ENCODE measurements at regions not wholly inside any gene's neighbourhood (a gene's known extent, or its start where the extent isn't known, plus 50 kb on each side); places are given as distances from the start of the nearest gene placed in this dataset.

DNA sequence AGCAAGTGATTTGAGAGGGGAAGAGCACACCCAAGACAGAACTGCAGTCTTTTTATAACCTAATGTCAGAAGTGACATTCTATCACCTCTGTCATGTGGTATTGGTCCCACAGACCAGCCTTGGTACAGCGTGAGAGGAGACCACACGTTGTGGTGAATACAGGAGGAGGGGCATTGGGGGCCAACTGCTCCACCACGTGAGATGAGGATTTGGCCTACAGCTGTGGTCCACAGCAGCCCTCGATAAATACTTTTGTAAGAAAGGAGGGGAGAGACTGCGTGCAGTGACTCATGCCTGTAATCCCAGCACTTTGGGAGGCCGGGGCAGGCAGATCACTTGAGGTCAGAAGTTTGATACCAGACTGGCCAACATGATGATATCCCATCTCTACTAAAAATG is 243.1 kb downstream of the FGFR2 start:
- TF ChIP-seq EZH2phosphoT487 (IDR thresholded peaks at IDR 0.05; ENCODE audit: low read depth, severe bottlenecking, unreplicated experiment) (no peak), EZH2 (IDR thresholded peaks at IDR 0.05; ENCODE audit: borderline replicate concordance) (no peak)
- TF ChIP-seq, protein P1, sequence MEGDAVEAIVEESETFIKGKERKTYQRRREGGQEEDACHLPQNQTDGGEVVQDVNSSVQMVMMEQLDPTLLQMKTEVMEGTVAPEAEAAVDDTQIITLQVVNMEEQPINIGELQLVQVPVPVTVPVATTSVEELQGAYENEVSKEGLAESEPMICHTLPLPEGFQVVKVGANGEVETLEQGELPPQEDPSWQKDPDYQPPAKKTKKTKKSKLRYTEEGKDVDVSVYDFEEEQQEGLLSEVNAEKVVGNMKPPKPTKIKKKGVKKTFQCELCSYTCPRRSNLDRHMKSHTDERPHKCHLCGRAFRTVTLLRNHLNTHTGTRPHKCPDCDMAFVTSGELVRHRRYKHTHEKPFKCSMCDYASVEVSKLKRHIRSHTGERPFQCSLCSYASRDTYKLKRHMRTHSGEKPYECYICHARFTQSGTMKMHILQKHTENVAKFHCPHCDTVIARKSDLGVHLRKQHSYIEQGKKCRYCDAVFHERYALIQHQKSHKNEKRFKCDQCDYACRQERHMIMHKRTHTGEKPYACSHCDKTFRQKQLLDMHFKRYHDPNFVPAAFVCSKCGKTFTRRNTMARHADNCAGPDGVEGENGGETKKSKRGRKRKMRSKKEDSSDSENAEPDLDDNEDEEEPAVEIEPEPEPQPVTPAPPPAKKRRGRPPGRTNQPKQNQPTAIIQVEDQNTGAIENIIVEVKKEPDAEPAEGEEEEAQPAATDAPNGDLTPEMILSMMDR (IDR thresholded peaks at IDR 0.05; ENCODE audit: poor library complexity), result no peak
- no peaks in the 10 kb centered on the region for H3K36me3 ChIP-seq (replicated peaks; ENCODE audit: insufficient read depth, low read depth)
- WGBS (ENCODE audit: low lambda C conversion rate, missing lambda C conversion rate), result 80% methylated on average over 6 of the region's 6 CpGs
- no peak overlapping the region for H3K4me2 ChIP-seq
- no peak overlapping the region for H3K4me3 ChIP-seq
- no peaks in the 10 kb centered on the region for H4K20me1 ChIP-seq (ENCODE audit: insufficient read depth, poor library complexity, severe bottlenecking)
- H3K27me3 ChIP-seq, result no peaks in the 10 kb centered on the region
- H2AFZ ChIP-seq, result no peak overlapping the region
- no peak for DNase-seq (ENCODE audit: low spot score)
- H3K4me1 ChIP-seq (ENCODE audit: insufficient read depth), result peaks cover 19% of the 10 kb centered on the region
- H3K9me3 ChIP-seq (ENCODE audit: low read depth), result no peaks in the 10 kb centered on the region
- no peaks in the 10 kb centered on the region for H3K79me2 ChIP-seq
- no peak overlapping the region for H3K27ac ChIP-seq
- H3K9me2 ChIP-seq (replicated peaks; ENCODE audit: insufficient read depth), result no peaks in the 10 kb centered on the region

DNA sequence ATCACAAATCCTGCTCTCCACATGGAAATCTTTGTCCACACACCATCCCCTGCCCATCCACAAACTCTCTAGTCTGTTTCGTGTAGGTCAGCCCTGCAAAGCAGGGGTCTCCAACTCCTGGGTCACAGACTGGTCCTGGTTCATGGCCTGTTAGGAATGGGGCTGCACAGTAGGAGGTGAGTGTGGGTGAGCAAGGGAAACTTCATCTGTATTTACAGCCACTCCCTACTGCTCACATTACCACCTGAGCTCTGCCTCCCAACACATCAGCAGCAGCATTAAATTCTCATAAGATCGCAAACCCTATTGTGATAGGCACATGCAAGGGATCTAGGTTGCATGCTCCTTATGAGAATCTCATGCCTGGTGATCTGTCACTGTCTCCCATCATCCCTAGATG is 242.1 kb downstream of the FGFR2 start:
- H3K9me3 ChIP-seq (ENCODE audit: low read depth), result no peaks in the 10 kb centered on the region
- H3K9me2 ChIP-seq (replicated peaks; ENCODE audit: insufficient read depth), result no peaks in the 10 kb centered on the region
- no peaks in the 10 kb centered on the region for H3K27me3 ChIP-seq
- no peaks in the 10 kb centered on the region for H3K79me2 ChIP-seq
- H3K4me3 ChIP-seq, result no peak overlapping the region
- H4K20me1 ChIP-seq (ENCODE audit: insufficient read depth, poor library complexity, severe bottlenecking), result no peaks in the 10 kb centered on the region
- no peak overlapping the region for H3K27ac ChIP-seq
- H3K4me2 ChIP-seq, result no peak overlapping the region
- DNase-seq (ENCODE audit: low spot score), result no peak
- TF ChIP-seq, protein P1 (IDR thresholded peaks at IDR 0.05; ENCODE audit: poor library complexity), result no peak
- TF ChIP-seq EZH2 (IDR thresholded peaks at IDR 0.05; ENCODE audit: borderline replicate concordance), result no peak
- no peak for TF ChIP-seq EZH2phosphoT487 (IDR thresholded peaks at IDR 0.05; ENCODE audit: low read depth, severe bottlenecking, unreplicated experiment)
- H2AFZ ChIP-seq, result no peak overlapping the region
- no peaks in the 10 kb centered on the region for H3K36me3 ChIP-seq (replicated peaks; ENCODE audit: insufficient read depth, low read depth)
- H3K4me1 ChIP-seq (ENCODE audit: insufficient read depth), result peaks cover 18% of the 10 kb centered on the region
- 96% methylated on average over 2 of the region's 2 CpGs for WGBS (ENCODE audit: low lambda C conversion rate, missing lambda C conversion rate)

DNA sequence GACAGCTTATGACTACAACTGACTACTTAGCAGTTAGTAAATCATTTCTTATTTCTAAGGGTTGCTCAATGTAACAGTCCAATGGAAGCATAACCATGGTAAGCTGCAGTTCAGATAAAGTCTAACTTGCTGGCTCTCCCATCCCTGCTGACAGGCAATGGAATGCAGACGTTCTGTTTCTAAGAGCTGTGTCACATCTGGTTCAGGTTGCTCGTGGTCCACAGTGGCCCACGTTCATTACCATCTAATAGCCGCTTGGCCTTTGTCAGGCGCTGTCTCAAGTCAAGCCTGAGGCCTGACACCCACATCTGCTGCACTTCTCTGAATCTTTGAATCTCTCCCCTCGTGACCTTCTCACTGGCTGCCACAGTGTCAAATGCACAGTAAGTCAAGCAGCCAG is 240.8 kb downstream of the FGFR2 start:
- H3K27ac ChIP-seq, result peak overlapping the region; percentile 4

More for the DNA sequence above, 240.8 kb downstream of the FGFR2 start:
- TF ChIP-seq EZH2 (IDR thresholded peaks at IDR 0.05; ENCODE audit: borderline replicate concordance) (no peak), EZH2phosphoT487 (IDR thresholded peaks at IDR 0.05; ENCODE audit: low read depth, severe bottlenecking, unreplicated experiment) (no peak)
- TF ChIP-seq, protein P1 (IDR thresholded peaks at IDR 0.05; ENCODE audit: poor library complexity), result no peak
- no peak overlapping the region for H3K4me2 ChIP-seq
- peaks cover 12% of the 10 kb centered on the region for H3K4me1 ChIP-seq (ENCODE audit: insufficient read depth)
- no peaks in the 10 kb centered on the region for H4K20me1 ChIP-seq (ENCODE audit: insufficient read depth, poor library complexity, severe bottlenecking)
- DNase-seq (ENCODE audit: low spot score), result peak; percentile 34
- no peaks in the 10 kb centered on the region for H3K79me2 ChIP-seq
- H3K27me3 ChIP-seq, result no peaks in the 10 kb centered on the region
- H3K9me2 ChIP-seq (replicated peaks; ENCODE audit: insufficient read depth), result no peaks in the 10 kb centered on the region
- WGBS (ENCODE audit: low lambda C conversion rate, missing lambda C conversion rate), result 48% methylated on average over 6 of the region's 6 CpGs
- no peak overlapping the region for H2AFZ ChIP-seq
- H3K4me3 ChIP-seq, result no peak overlapping the region
- H3K9me3 ChIP-seq (ENCODE audit: low read depth), result no peaks in the 10 kb centered on the region
- H3K36me3 ChIP-seq (replicated peaks; ENCODE audit: insufficient read depth, low read depth), result no peaks in the 10 kb centered on the region
